BLaER1 (cell line): ENCODE measurements at regions not wholly inside any gene's neighbourhood (a gene's known extent, or its start where the extent isn't known, plus 50 kb on each side); places are given as distances from the start of the nearest gene placed in this dataset.
A peak's percentile ranks its signal among the peaks of the same experiment; 100 is the strongest.
"Not testable (repeated sequence)": the region's sequence is repeated elsewhere in the genome, so short reads cannot be mapped to it uniquely, and the experiment has no call there.

Experiments
- H3K27ac ChIP-seq: shearing (Covaris generic); formaldehyde crosslinking; 2 replicates; pipeline ENCODE4 v1.8.1; 2022
- H3K27me3 ChIP-seq: shearing (Covaris generic); formaldehyde crosslinking; 2 replicates; pipeline ENCODE4 v1.8.1; 2022
- H3K36me3 ChIP-seq: shearing (Covaris generic); formaldehyde crosslinking; 2 replicates; pipeline ENCODE4 v1.8.1; 2022
- H3K4me1 ChIP-seq: shearing (Covaris generic); formaldehyde crosslinking; 2 replicates; pipeline ENCODE4 v1.8.1; 2022
- H3K4me2 ChIP-seq: shearing (Covaris generic); formaldehyde crosslinking; 2 replicates; pipeline ENCODE4 v1.8.1; 2022
- H3K4me3 ChIP-seq: shearing (Covaris generic); formaldehyde crosslinking; 2 replicates; pipeline ENCODE4 v1.8.1; 2022
- H3K9ac ChIP-seq: shearing (Covaris generic); formaldehyde crosslinking; 2 replicates; pipeline ENCODE4 v1.8.1; 2022
- H3K9me3 ChIP-seq: shearing (Covaris generic); formaldehyde crosslinking; 2 replicates; pipeline ENCODE4 v1.8.1; 2022
- H4K20me1 ChIP-seq: shearing (Covaris generic); formaldehyde crosslinking; 2 replicates; pipeline ENCODE4 v1.8.1; 2022
- Cebpa-rat ChIP-seq: shearing (Covaris generic); IDR thresholded peaks from 2 replicates; pipeline ENCODE4 v1.8.1; 2022

- no peaks in the 10 kb centered on the region for H3K27me3 ChIP-seq
- H3K36me3 ChIP-seq, result no peaks in the 10 kb centered on the region
- no peak overlapping the region for H3K4me2 ChIP-seq
- no peak overlapping the region for H3K9ac ChIP-seq
- no peak overlapping the region for H3K4me3 ChIP-seq
- no peak for TF ChIP-seq Cebpa-rat
- H3K27ac ChIP-seq, result no peak overlapping the region
- no peaks in the 10 kb centered on the region for H3K4me1 ChIP-seq
- no peaks in the 10 kb centered on the region for H4K20me1 ChIP-seq
- peaks cover 7% of the 10 kb centered on the region; the same call in 1 of the 2 replicates for H3K9me3 ChIP-seq
Measured at GRCh38 chr6:104449918-104450317, 409.8 kb downstream of the HACE1 start.

- H4K20me1 ChIP-seq, H3K9ac ChIP-seq, H3K4me1 ChIP-seq, H3K27ac ChIP-seq, H3K27me3 ChIP-seq, H3K9me3 ChIP-seq, H3K36me3 ChIP-seq, H3K4me3 ChIP-seq, H3K4me2 ChIP-seq: not testable (repeated sequence)
Measured at GRCh38 chr6:104446101-104447080, 413.3 kb downstream of the HACE1 start.

GRCh38 chr6:104434519-104434918 is 425.2 kb downstream of the HACE1 start:
- H3K36me3 ChIP-seq, result no peaks in the 10 kb centered on the region
- no peaks in the 10 kb centered on the region for H3K4me1 ChIP-seq
- H3K9me3 ChIP-seq, result no peaks in the 10 kb centered on the region
- H3K4me2 ChIP-seq, result no peak overlapping the region
- no peaks in the 10 kb centered on the region for H4K20me1 ChIP-seq
- TF ChIP-seq Cebpa-rat, result no peak
- no peak overlapping the region for H3K4me3 ChIP-seq
- no peak overlapping the region for H3K9ac ChIP-seq
- no peaks in the 10 kb centered on the region for H3K27me3 ChIP-seq
- no peak overlapping the region for H3K27ac ChIP-seq

GRCh38 chr6:104431096-104431495 is 428.6 kb downstream of the HACE1 start:
- Histone ChIP-seq H3K27me3 (no peaks in the 10 kb centered on the region), H3K9ac (no peak overlapping the region), H3K27ac (no peak overlapping the region), H4K20me1 (no peaks in the 10 kb centered on the region), H3K36me3 (no peaks in the 10 kb centered on the region), H3K4me1 (no peaks in the 10 kb centered on the region), H3K9me3 (peaks cover 6% of the 10 kb centered on the region; the same call in 1 of the 2 replicates), H3K4me2 (no peak overlapping the region), H3K4me3 (no peak overlapping the region)
- TF ChIP-seq Cebpa-rat, result no peak

GRCh38 chr6:104428184-104428583 is 431.5 kb downstream of the HACE1 start:
- Histone ChIP-seq H3K27ac (no peak overlapping the region), H3K9me3 (peaks cover 13% of the 10 kb centered on the region), H3K4me3 (no peak overlapping the region), H4K20me1 (no peaks in the 10 kb centered on the region), H3K9ac (no peak overlapping the region), H3K27me3 (no peaks in the 10 kb centered on the region), H3K36me3 (no peaks in the 10 kb centered on the region), H3K4me2 (no peak overlapping the region), H3K4me1 (no peaks in the 10 kb centered on the region)
- no peak for TF ChIP-seq Cebpa-rat

- Histone ChIP-seq H4K20me1 (no peaks in the 10 kb centered on the region), H3K27ac (no peak overlapping the region), H3K4me1 (peaks cover 15% of the 10 kb centered on the region), H3K9me3 (peaks cover 17% of the 10 kb centered on the region), H3K36me3 (no peaks in the 10 kb centered on the region), H3K4me3 (no peak overlapping the region), H3K27me3 (no peaks in the 10 kb centered on the region), H3K9ac (no peak overlapping the region), H3K4me2 (no peak overlapping the region)
- TF ChIP-seq Cebpa-rat, result no peak
Measured at GRCh38 chr6:104423691-104424090, 436.0 kb downstream of the HACE1 start.

GRCh38 chr6:104421650-104422049 is 438.1 kb downstream of the HACE1 start:
- Histone ChIP-seq H3K4me3 (no peak overlapping the region), H3K9me3 (peaks cover 11% of the 10 kb centered on the region), H3K9ac (no peak overlapping the region), H4K20me1 (no peaks in the 10 kb centered on the region), H3K4me1 (peaks cover 15% of the 10 kb centered on the region), H3K27ac (no peak overlapping the region), H3K27me3 (no peaks in the 10 kb centered on the region), H3K4me2 (peak overlapping the region; percentile 63), H3K36me3 (no peaks in the 10 kb centered on the region)
- TF ChIP-seq Cebpa-rat, result no peak

- H3K9me3 ChIP-seq, result peaks cover 10% of the 10 kb centered on the region
- H3K27ac ChIP-seq, result no peak overlapping the region
- no peaks in the 10 kb centered on the region for H3K27me3 ChIP-seq
- H3K36me3 ChIP-seq, result no peaks in the 10 kb centered on the region
- no peaks in the 10 kb centered on the region for H4K20me1 ChIP-seq
- no peak overlapping the region for H3K4me2 ChIP-seq
- H3K4me3 ChIP-seq, result no peak overlapping the region
- no peak overlapping the region for H3K9ac ChIP-seq
- TF ChIP-seq Cebpa-rat, result peak; percentile 43; the same call in 1 of the 2 replicates
- H3K4me1 ChIP-seq, result peaks cover 15% of the 10 kb centered on the region
Measured at GRCh38 chr6:104418839-104419238, 440.9 kb downstream of the HACE1 start.

- Histone ChIP-seq H3K4me3 (no peak overlapping the region), H3K4me2 (no peak overlapping the region), H3K4me1 (peaks cover 15% of the 10 kb centered on the region), H3K9ac (no peak overlapping the region), H3K9me3 (peaks cover 4% of the 10 kb centered on the region; the same call in 1 of the 2 replicates), H4K20me1 (no peaks in the 10 kb centered on the region), H3K27ac (no peak overlapping the region), H3K36me3 (no peaks in the 10 kb centered on the region), H3K27me3 (no peaks in the 10 kb centered on the region)
- TF ChIP-seq Cebpa-rat, result no peak
Measured at GRCh38 chr6:104418125-104418524, 441.6 kb downstream of the HACE1 start.

GRCh38 chr6:104414723-104415122 is 445.0 kb downstream of the HACE1 start:
- 0 out of 2 replicates have a peak, but pooled peaks cover 5% of the 10 kb centered on the region for H3K9me3 ChIP-seq
- H3K4me1 ChIP-seq, result 0 out of 2 replicates have a peak, but pooled peaks cover 10% of the 10 kb centered on the region
- H3K36me3 ChIP-seq, result no peaks in the 10 kb centered on the region
- H3K27me3 ChIP-seq, result no peaks in the 10 kb centered on the region
- H4K20me1 ChIP-seq, result no peaks in the 10 kb centered on the region
- H3K4me3 ChIP-seq, result no peak overlapping the region
- H3K9ac ChIP-seq, result no peak overlapping the region
- H3K4me2 ChIP-seq, result no peak overlapping the region
- TF ChIP-seq Cebpa-rat, result no peak
- H3K27ac ChIP-seq, result no peak overlapping the region
